ENCODE measurements at regions not wholly inside any gene's neighbourhood (a gene's known extent, or its start where the extent isn't known, plus 50 kb on each side); places are given as distances from the start of the nearest gene placed in this dataset.
"Not testable (repeated sequence)": the region's sequence is repeated elsewhere in the genome, so short reads cannot be mapped to it uniquely, and the experiment has no call there.

DNA sequence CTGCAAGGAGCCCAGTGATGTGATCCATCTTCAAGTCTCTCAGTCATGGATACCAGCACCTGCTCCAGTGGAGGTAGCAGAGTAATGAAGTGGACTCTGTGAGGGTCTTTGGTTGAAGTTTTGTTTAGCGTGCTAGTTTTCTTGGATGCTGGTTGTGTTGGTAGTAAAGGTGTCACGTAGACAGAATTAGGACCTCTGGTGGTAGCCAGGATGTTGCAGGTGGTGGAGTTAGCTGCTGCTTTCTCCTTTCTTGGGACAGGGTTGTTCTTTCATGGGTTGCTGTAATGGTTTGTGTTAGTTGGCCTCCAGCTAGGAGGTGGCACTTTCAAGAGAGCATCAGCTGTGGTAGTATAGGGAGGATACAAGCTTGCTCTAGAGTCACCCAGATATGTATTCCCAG is 125.2 kb downstream of the ANXA2 start:
- no peak for DNase-seq

DNA sequence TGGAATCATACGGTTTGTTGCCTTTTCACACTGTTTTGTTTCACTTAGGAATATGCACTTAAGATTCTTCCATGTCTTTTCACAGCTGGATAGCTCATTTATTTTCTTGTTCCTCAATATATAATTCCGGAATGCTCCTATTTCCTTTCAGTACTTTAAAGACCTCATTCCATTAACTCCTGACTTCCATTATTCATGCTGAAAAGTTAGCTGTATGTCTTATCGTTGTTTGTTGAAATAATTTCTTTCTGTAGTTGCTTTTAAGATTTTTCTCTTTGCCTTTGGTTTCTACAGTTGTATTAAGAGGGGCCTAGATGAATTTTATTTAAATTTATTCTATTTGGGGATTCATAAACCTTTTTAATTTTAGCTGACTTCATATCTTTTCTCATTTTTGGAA is 122.2 kb downstream of the ANXA2 start:
- no peak for DNase-seq

DNA sequence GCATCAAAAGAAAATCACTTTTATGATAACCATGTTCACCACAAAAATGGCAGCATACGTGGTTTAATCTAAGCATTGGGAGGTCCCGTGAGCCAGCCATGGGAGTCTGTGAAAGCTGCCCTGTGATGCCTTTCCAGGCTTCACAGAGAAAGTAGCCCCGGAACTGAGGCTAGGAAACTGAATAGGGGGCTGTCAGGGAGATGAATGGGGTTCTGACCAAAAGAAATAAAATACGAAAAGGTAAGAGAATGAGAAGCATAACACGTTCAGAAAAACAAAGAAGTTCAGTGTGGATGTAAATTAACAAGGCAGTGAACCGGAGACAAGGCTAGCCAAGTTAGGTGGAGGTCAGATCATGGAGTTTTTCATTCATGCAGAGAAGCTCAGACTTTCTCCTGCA is 118.9 kb downstream of the ANXA2 start:
- no peak for DNase-seq

DNA sequence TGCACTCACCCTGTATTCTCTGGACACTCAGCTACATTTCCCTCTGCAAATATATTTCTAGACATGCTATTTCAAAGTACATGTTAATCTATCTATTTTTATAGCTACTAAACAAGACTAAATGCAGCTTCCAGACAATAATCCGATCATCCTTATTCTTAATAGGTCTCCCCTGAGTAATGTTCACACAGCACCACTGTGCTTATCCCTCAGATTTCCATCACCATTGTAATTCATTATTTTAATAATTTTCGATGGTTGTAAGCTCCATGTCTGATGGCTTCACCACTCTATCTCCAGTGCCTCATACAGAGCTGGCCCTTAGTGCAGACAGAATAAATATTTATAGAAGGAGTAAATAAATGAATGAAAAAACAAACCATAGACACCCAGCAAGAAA is 117.5 kb downstream of the ANXA2 start:
- DNase-seq: no peak

DNA sequence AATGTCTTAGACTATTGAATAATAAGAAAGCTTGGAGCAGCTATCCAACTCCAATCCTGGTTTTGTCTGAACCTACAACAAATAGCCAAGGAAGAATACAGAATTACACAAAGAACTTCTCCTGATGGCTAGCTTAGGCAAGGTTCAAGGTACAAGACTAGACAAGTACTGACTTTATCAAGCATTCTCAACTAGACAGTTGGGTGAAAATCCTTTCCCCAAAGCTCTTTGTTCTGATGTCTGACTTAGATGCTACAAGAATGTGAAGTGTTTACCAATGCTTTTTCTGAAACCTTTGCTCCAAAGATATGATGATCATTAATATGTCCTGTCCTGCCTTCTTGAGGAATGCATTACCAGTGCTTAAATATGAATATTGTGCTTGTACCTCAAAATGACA is 113.8 kb downstream of the ANXA2 start:
- DNase-seq: no peak

DNA sequence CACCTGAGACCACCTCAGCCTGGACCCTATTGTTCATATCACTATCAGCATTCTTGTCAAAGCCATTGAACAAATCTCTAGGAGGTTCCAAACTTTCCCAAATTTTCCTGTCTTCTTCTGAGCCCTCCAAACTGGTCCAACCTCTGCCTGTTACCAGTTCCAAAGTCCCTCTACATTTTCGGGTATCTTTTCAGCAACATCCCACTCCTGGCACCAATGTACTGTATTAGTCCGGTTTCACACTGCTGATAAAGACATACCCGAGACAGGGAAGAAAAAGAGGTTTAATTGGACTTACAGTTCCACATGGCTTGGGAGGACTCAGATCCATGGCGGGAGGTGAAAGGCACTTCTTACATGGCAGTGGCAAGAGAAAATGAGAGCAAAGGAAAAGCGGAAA is 101.9 kb downstream of the ANXA2 start:
- not testable (repeated sequence) for DNase-seq

DNA sequence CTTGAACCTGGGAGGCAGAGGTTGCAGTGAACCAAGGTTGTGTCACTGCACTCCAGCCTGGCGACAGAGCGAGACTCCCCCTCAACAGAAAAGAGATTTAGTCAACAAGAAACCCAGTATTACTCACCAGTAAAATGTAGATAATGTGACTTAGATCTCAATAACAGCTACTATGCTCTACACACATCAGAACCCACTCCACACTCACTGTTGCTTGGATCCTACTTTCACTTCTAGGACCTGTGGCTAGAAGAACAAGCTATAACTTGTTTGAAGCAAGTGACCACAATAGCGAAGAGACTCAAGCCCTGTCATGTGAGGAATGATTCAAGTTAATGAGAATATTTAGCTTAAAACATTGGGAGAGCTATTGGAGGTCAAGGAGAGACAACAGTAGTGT is 100.7 kb downstream of the ANXA2 start:
- peak; percentile 6 for DNase-seq
